ENCODE measurements at regions not wholly inside any gene's neighbourhood (a gene's known extent, or its start where the extent isn't known, plus 50 kb on each side); places are given as distances from the start of the nearest gene placed in this dataset.

- DNase-seq (ENCODE audit: low read depth): no peak
- no peak for TF ChIP-seq CTCF (IDR thresholded peaks at IDR 0.05; ENCODE audit: insufficient read depth, low read depth, low read length, missing control alignments)
- no peak overlapping the region for H3K4me3 ChIP-seq (ENCODE audit: low read length)
Observed at GRCh38 chr2:16166327-16166981, 226.1 kb downstream of the MYCN start.

GRCh38 chr2:16165518-16166326 lies 225.4 kb downstream of the MYCN start:
- TF ChIP-seq CTCF (IDR thresholded peaks at IDR 0.05; ENCODE audit: insufficient read depth, low read depth, low read length, missing control alignments): no peak
- no peak for DNase-seq (ENCODE audit: low read depth)
- H3K4me3 ChIP-seq (ENCODE audit: low read length): no peak overlapping the region

- no peak overlapping the region for H3K4me3 ChIP-seq (ENCODE audit: low read length)
- no peak for DNase-seq (ENCODE audit: low read depth)
- TF ChIP-seq CTCF (IDR thresholded peaks at IDR 0.05; ENCODE audit: insufficient read depth, low read depth, low read length, missing control alignments): no peak
Observed at GRCh38 chr2:16162491-16163040, 222.2 kb downstream of the MYCN start.

- no peak overlapping the region for H3K4me3 ChIP-seq (ENCODE audit: low read length)
- DNase-seq (ENCODE audit: low read depth): no peak
- TF ChIP-seq CTCF (IDR thresholded peaks at IDR 0.05; ENCODE audit: insufficient read depth, low read depth, low read length, missing control alignments): no peak
Observed at GRCh38 chr2:16161768-16162490, 221.6 kb downstream of the MYCN start.

GRCh38 chr2:16161085-16161565 lies 220.8 kb downstream of the MYCN start:
- no peak overlapping the region for H3K4me3 ChIP-seq (ENCODE audit: low read length)
- DNase-seq (ENCODE audit: low read depth): no peak
- no peak for TF ChIP-seq CTCF (IDR thresholded peaks at IDR 0.05; ENCODE audit: insufficient read depth, low read depth, low read length, missing control alignments)

- no peak overlapping the region for H3K4me3 ChIP-seq (ENCODE audit: low read length)
- no peak for DNase-seq (ENCODE audit: low read depth)
- no peak for TF ChIP-seq CTCF (IDR thresholded peaks at IDR 0.05; ENCODE audit: insufficient read depth, low read depth, low read length, missing control alignments)
Observed at GRCh38 chr2:16160281-16161084, 220.1 kb downstream of the MYCN start.

Data from epithelial cell of esophagus (primary cell).